ENCODE measurements at regions not wholly inside any gene's neighbourhood (a gene's known extent, or its start where the extent isn't known, plus 50 kb on each side); places are given as distances from the start of the nearest gene placed in this dataset.

DNA sequence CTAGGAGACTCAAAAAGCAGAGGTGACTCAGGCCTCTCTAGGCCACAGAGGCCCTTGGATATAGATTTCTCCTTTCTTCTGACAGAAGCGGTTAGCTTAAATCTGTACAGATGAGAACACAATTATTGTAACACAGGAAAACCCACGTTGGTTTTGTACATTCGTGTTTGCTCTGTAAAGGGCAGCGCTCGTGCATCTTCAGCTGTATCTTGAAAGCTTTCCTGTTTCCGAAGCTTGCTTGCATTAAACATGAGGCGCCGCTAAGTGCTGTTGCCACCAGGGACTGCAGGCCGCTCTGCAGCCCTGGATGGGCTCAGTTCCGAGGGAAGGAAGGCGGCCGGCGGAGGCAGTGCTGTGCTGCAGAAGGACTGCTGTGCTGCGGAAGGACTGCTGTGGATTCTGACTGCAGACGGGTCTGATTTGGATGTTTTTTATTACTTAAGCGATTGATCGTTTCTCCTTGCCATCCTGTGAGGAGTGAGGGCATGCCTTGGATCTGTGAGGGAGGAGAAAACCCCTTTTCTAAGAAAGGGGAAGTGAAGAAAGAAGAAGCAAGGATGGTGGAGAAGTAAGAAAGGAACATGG, 53.3 kb downstream of the FHIP2A start:
- TF ChIP-seq, protein P1, sequence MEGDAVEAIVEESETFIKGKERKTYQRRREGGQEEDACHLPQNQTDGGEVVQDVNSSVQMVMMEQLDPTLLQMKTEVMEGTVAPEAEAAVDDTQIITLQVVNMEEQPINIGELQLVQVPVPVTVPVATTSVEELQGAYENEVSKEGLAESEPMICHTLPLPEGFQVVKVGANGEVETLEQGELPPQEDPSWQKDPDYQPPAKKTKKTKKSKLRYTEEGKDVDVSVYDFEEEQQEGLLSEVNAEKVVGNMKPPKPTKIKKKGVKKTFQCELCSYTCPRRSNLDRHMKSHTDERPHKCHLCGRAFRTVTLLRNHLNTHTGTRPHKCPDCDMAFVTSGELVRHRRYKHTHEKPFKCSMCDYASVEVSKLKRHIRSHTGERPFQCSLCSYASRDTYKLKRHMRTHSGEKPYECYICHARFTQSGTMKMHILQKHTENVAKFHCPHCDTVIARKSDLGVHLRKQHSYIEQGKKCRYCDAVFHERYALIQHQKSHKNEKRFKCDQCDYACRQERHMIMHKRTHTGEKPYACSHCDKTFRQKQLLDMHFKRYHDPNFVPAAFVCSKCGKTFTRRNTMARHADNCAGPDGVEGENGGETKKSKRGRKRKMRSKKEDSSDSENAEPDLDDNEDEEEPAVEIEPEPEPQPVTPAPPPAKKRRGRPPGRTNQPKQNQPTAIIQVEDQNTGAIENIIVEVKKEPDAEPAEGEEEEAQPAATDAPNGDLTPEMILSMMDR (IDR thresholded peaks at IDR 0.05; ENCODE audit: low read length) = no peak
- TF ChIP-seq EZH2phosphoT487 (IDR thresholded peaks at IDR 0.05; ENCODE audit: low read length) = no peak
